ENCODE measurements at regions not wholly inside any gene's neighbourhood (a gene's known extent, or its start where the extent isn't known, plus 50 kb on each side); places are given as distances from the start of the nearest gene placed in this dataset.

DNA sequence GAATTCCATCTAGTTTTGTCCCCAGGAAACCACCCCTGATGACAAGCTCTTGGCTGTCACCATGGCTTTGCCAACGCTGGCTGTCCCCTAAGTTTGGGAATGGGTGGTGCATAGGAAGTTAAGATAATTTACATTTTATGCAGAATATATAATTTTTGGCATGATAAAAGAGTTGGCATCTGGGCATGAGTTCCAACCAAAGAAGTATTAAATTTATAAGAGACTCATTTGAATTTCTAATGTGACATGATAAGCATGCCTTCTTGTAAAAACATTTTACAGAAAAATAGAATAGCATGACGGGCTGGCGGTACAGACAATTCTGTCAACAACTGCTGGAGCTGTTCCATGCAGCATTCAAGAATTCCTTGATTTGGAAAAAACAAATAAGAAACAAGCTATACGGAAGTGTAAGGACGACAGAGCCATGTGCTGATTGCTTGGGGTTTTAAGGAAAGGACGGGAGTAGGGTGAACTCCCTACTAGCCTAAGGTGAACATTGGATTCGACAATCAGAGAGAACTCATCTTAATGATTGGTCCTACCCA, 106.8 kb upstream of the C1orf21 start:
- TF ChIP-seq, protein P1, sequence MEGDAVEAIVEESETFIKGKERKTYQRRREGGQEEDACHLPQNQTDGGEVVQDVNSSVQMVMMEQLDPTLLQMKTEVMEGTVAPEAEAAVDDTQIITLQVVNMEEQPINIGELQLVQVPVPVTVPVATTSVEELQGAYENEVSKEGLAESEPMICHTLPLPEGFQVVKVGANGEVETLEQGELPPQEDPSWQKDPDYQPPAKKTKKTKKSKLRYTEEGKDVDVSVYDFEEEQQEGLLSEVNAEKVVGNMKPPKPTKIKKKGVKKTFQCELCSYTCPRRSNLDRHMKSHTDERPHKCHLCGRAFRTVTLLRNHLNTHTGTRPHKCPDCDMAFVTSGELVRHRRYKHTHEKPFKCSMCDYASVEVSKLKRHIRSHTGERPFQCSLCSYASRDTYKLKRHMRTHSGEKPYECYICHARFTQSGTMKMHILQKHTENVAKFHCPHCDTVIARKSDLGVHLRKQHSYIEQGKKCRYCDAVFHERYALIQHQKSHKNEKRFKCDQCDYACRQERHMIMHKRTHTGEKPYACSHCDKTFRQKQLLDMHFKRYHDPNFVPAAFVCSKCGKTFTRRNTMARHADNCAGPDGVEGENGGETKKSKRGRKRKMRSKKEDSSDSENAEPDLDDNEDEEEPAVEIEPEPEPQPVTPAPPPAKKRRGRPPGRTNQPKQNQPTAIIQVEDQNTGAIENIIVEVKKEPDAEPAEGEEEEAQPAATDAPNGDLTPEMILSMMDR (IDR thresholded peaks at IDR 0.05), result no peak
- TF ChIP-seq EZH2 (IDR thresholded peaks at IDR 0.05; ENCODE audit: borderline replicate concordance, insufficient read depth, low read depth, low read length, poor library complexity, severe bottlenecking), result no peak
